Vagina (tissue), 2 donors: ENCODE measurements at regions not wholly inside any gene's neighbourhood (a gene's known extent, or its start where the extent isn't known, plus 50 kb on each side); places are given as distances from the start of the nearest gene placed in this dataset.

Source experiments
- CTCF ChIP-seq, 3 experiments: fragments of 450-650 bp in 2 of 3; fragments of 200-600 bp in 1 of 3; sonication (generic) in 1 of 3; IDR thresholded peaks; one replicate each; pipeline ENCODE4 v1.5.1; 2017 to 2019; ENCODE audit warnings: antibody characterized with exemption in 3 of 3, mild to moderate bottlenecking in 2 of 3, moderate library complexity in 2 of 3
- POLR2AphosphoS5 ChIP-seq, 2 donors: sonication (generic); formaldehyde crosslinking; IDR thresholded peaks; one replicate each; pipeline ENCODE4 v1.9.0; 2017; ENCODE audit warnings: antibody characterized with exemption in 2 of 2, mild to moderate bottlenecking in 2 of 2, low read depth in 1 of 2; ENCODE audit not compliant: insufficient read depth in 1 of 2

GRCh38 chr21:35860189-35860869 lies 200.0 kb downstream of the SETD4 start:
- TF ChIP-seq POLR2AphosphoS5 (IDR thresholded peaks at IDR 0.05; ENCODE audit: insufficient read depth in 1 of 2, low read depth in 1 of 2): no peak
- no peak for TF ChIP-seq CTCF (IDR thresholded peaks at IDR 0.05)
